Prostate gland (tissue), 2 donors: ENCODE measurements at regions not wholly inside any gene's neighbourhood (a gene's known extent, or its start where the extent isn't known, plus 50 kb on each side); places are given as distances from the start of the nearest gene placed in this dataset.

Experiments
- DNase-seq: peaks from one replicate; pipeline ENCODE4 v3.0.0-alpha.2; 2019; ENCODE audit warnings: low spot score
- H3K27ac ChIP-seq, 2 donors: fragments of 200-600 bp; sonication (generic); 2 replicates each; pipeline ENCODE4 v1.5.1; 2017 to 2019
- H3K27me3 ChIP-seq: fragments of 200-600 bp; sonication (generic); replicated peaks from 2 replicates; pipeline ENCODE4 v1.5.1; 2019; ENCODE audit not compliant: insufficient read depth
- H3K36me3 ChIP-seq, 2 donors: fragments of 200-600 bp; sonication (generic); 1 replicate in 1 of 2; 2 replicates in 1 of 2; pipeline versions ENCODE4 v1.5.1 to v1.8.1; 2017 to 2019
- H3K4me1 ChIP-seq: fragments of 200-600 bp; sonication (generic); replicated peaks from 2 replicates; pipeline ENCODE4 v1.5.1; 2019
- H3K4me3 ChIP-seq, 2 donors: fragments of 200-600 bp; sonication (generic); 2 replicates each; pipeline ENCODE4 v1.5.1; 2017 to 2019
- H3K9me3 ChIP-seq: fragments of 200-600 bp; sonication (generic); 2 replicates; pipeline ENCODE4 v1.5.1; 2017
- CTCF ChIP-seq, 4 experiments: fragments of 200-600 bp in 2 of 4; fragments of 450-650 bp in 2 of 4; sonication (generic) in 2 of 4; IDR thresholded peaks; 1 replicate in 3 of 4; 2 replicates in 1 of 4; pipeline ENCODE4 v1.5.1; 2016 to 2019; ENCODE audit warnings: antibody characterized with exemption in 4 of 4, mild to moderate bottlenecking in 2 of 4, moderate library complexity in 2 of 4
- POLR2A ChIP-seq: fragments of 450-650 bp; IDR thresholded peaks from one replicate; pipeline ENCODE4 v1.6.1; 2016; ENCODE audit warnings: antibody characterized with exemption, mild to moderate bottlenecking
- POLR2AphosphoS5 ChIP-seq: sonication (generic); formaldehyde crosslinking; IDR thresholded peaks from one replicate; pipeline ENCODE4 v1.6.1; 2017; ENCODE audit warnings: antibody characterized with exemption
- WGBS: methylation state at CpG from one replicate; pipeline ENCODE4 v1.1.5; 2018; 5-methylcytosine and 5-hydroxymethylcytosine counted together
- intact Hi-C: fragments of 100-400 bp; cut with DNase I; formaldehyde crosslinking; loops from one replicate; pipeline ENCODE4 v1.14.2; 2022

- Histone ChIP-seq H3K4me1 (no peaks in the 10 kb centered on the region), H3K27ac (no peak overlapping the region), H3K27me3 (no peaks in the 10 kb centered on the region), H3K36me3 (no peaks in the 10 kb centered on the region), H3K9me3 (no peaks in the 10 kb centered on the region), H3K4me3 (no peak overlapping the region)
- DNase-seq = no peak
- WGBS = 95% methylated on average over 7 of the region's 7 CpGs
- intact Hi-C loops = no loop called here
- TF ChIP-seq POLR2AphosphoS5 (no peak), CTCF (IDR thresholded peaks at IDR 0.05) (no peak), POLR2A (no peak)
Observed at GRCh38 chr5:61748121-61748520, 416.1 kb downstream of the ZSWIM6 start.

GRCh38 chr5:61748651-61749050, 416.6 kb downstream of the ZSWIM6 start:
- intact Hi-C loops = no loop called here
- WGBS = 98% methylated on average over 1 of the region's 1 CpG
- H3K27me3 ChIP-seq = no peaks in the 10 kb centered on the region

GRCh38 chr5:61752588-61752987, 420.5 kb downstream of the ZSWIM6 start:
- intact Hi-C loops = no loop called here

More at GRCh38 chr5:61748651-61749050, 416.6 kb downstream of the ZSWIM6 start:
- Histone ChIP-seq H3K27ac (no peak overlapping the region), H3K9me3 (no peaks in the 10 kb centered on the region), H3K4me1 (no peaks in the 10 kb centered on the region), H3K36me3 (no peaks in the 10 kb centered on the region), H3K4me3 (no peak overlapping the region)
- DNase-seq = no peak
- TF ChIP-seq POLR2AphosphoS5 (no peak), POLR2A (no peak), CTCF (IDR thresholded peaks at IDR 0.05) (no peak)

GRCh38 chr5:61754792-61755191, 422.7 kb downstream of the ZSWIM6 start:
- Histone ChIP-seq H3K27me3 (no peaks in the 10 kb centered on the region), H3K4me1 (no peaks in the 10 kb centered on the region), H3K9me3 (no peaks in the 10 kb centered on the region), H3K36me3 (no peaks in the 10 kb centered on the region), H3K27ac (no peak overlapping the region), H3K4me3 (no peak overlapping the region)
- WGBS = 92% methylated on average over 1 of the region's 1 CpG
- no peak for TF ChIP-seq POLR2A
- no peak for TF ChIP-seq CTCF (IDR thresholded peaks at IDR 0.05)
- TF ChIP-seq POLR2AphosphoS5 = no peak
- DNase-seq = no peak
- intact Hi-C loops = no loop called here

More at GRCh38 chr5:61752588-61752987, 420.5 kb downstream of the ZSWIM6 start:
- H3K36me3 ChIP-seq = no peaks in the 10 kb centered on the region
- H3K4me3 ChIP-seq = no peak overlapping the region
- H3K4me1 ChIP-seq = no peaks in the 10 kb centered on the region
- no peaks in the 10 kb centered on the region for H3K9me3 ChIP-seq
- no peaks in the 10 kb centered on the region for H3K27me3 ChIP-seq
- DNase-seq = no peak
- no peak for TF ChIP-seq CTCF (IDR thresholded peaks at IDR 0.05)
- TF ChIP-seq POLR2A = no peak
- TF ChIP-seq POLR2AphosphoS5 = no peak
- H3K27ac ChIP-seq = no peak overlapping the region

GRCh38 chr5:61755726-61756222, 423.7 kb downstream of the ZSWIM6 start:
- no peak overlapping the region for H3K4me3 ChIP-seq
- H3K4me1 ChIP-seq = no peaks in the 10 kb centered on the region
- WGBS = 86% methylated on average over 4 of the region's 4 CpGs
- no peak for DNase-seq
- H3K27ac ChIP-seq = no peak overlapping the region
- H3K9me3 ChIP-seq = no peaks in the 10 kb centered on the region
- H3K27me3 ChIP-seq = no peaks in the 10 kb centered on the region
- intact Hi-C loops = no loop called here
- TF ChIP-seq POLR2A (no peak), CTCF (IDR thresholded peaks at IDR 0.05) (no peak), POLR2AphosphoS5 (no peak)
- H3K36me3 ChIP-seq = no peaks in the 10 kb centered on the region
